HCT116 (cell line): ENCODE measurements at regions not wholly inside any gene's neighbourhood (a gene's known extent, or its start where the extent isn't known, plus 50 kb on each side); places are given as distances from the start of the nearest gene placed in this dataset.

Source experiments
- ATAC-seq: fragments of 200-7000 bp; cut with Tn5 transposase; 2 replicates; pipeline ENCODE4 v1.9.1; 2020; ENCODE audit warnings: mild to moderate bottlenecking, moderate library complexity
- BruUV-seq: library from RNA; stranded (reverse); fragments of 400-500 nt; replicated peaks from 2 replicates; lab custom pipeline; 2021; lab: Mats Ljungman, UMichigan
- CTCF ChIA-PET: fragments of 300-600 bp; sonication (Branson Sonifier 250); formaldehyde crosslinking; loops from one replicate; lab custom pipeline; 2021; ENCODE audit warnings: antibody characterized with exemption; lab: Charles Lee
- POLR2A ChIA-PET: fragments of 300-600, 350-600 bp; sonication (Branson Sonifier 250); formaldehyde crosslinking; loops from one replicate; lab custom pipeline; 2021; ENCODE audit warnings: antibody characterized with exemption; lab: Charles Lee
- RAD21 ChIA-PET, 2 experiments: fragments of 300-600 bp; sonication (Branson Sonifier 250); formaldehyde crosslinking; loops; one replicate each; lab custom pipeline; 2023; ENCODE audit warnings: low total read pairs in 2 of 2; ENCODE audit not compliant: uncharacterized antibody in 2 of 2, unreplicated experiment in 2 of 2, low non-redundant PET in 1 of 2; lab: Charles Lee
- DNase-seq: peaks from one replicate; pipeline ENCODE4 v3.0.0-alpha.2; 2010; ENCODE audit warnings: low read depth, low spot score
- H2AFZ ChIP-seq: fragments of 200-600 bp; shearing (Covaris generic), sonication (generic); 2 replicates; pipeline ENCODE4 v1.6.1; 2017; ENCODE audit warnings: low read depth, mixed run types, mixed read lengths, antibody characterized with exemption, low read length; ENCODE audit not compliant: poor library complexity, severe bottlenecking
- H3K27ac ChIP-seq: 2 replicates; pipeline ENCODE4 v1.5.1; 2012; ENCODE audit warnings: low read depth, low read length
- H3K27me3 ChIP-seq: fragments of 200-600 bp; sonication (generic); 2 replicates; pipeline ENCODE4 v1.6.1; 2016; ENCODE audit warnings: mixed run types, low read length, mixed read lengths; ENCODE audit not compliant: insufficient read depth
- H3K36me3 ChIP-seq, 2 experiments: fragments of 200-500 bp in 1 of 2; fragments of 200-600 bp in 1 of 2; sonication (Bioruptor generic) in 1 of 2; sonication (generic) in 1 of 2; 2 replicates each; pipeline versions ENCODE4 v1.5.1 to v1.6.1; 2014 to 2016; ENCODE audit warnings: low read length in 2 of 2, inconsistent platforms in 1 of 2, mixed read lengths in 1 of 2, mixed run types in 1 of 2; ENCODE audit not compliant: insufficient read depth in 2 of 2, control insufficient read depth in 1 of 2
- H3K4me1 ChIP-seq, 2 experiments: fragments of 200-600 bp in 1 of 2; sonication (generic) in 1 of 2; 2 replicates each; pipeline versions ENCODE4 v1.5.1 to v1.6.1; 2012 to 2017; ENCODE audit warnings: low read length in 2 of 2, inconsistent platforms in 1 of 2, mild to moderate bottlenecking in 1 of 2, mixed read lengths in 1 of 2, mixed run types in 1 of 2, moderate library complexity in 1 of 2; ENCODE audit not compliant: insufficient read depth in 2 of 2, control insufficient read depth in 1 of 2
- H3K4me2 ChIP-seq: fragments of 200-600 bp; sonication (generic); 2 replicates; pipeline ENCODE4 v1.6.1; 2017; ENCODE audit warnings: mixed run types, low read length, mixed read lengths
- H3K4me3 ChIP-seq, 2 experiments: fragments of 200-600 bp in 1 of 2; sonication (generic) in 1 of 2; replicated peaks in 1 of 2; 2 replicates each; pipeline ENCODE4 v1.5.1; 2011 to 2016; ENCODE audit warnings: low read length in 2 of 2, control low read depth in 1 of 2, low read depth in 1 of 2, mild to moderate bottlenecking in 1 of 2, mixed read lengths in 1 of 2, mixed run types in 1 of 2
- H3K79me2 ChIP-seq: fragments of 200-600 bp; sonication (generic); 2 replicates; pipeline ENCODE4 v1.6.1; 2017; ENCODE audit warnings: mild to moderate bottlenecking, mixed run types, low read length, moderate library complexity, mixed read lengths; ENCODE audit not compliant: insufficient read depth
- H3K9ac ChIP-seq: fragments of 200-600 bp; sonication (generic); 2 replicates; pipeline ENCODE4 v1.6.1; 2016; ENCODE audit warnings: low read length, mixed read lengths
- H3K9me2 ChIP-seq: fragments of 200-600 bp; sonication (generic), shearing (Covaris generic); 2 replicates; pipeline ENCODE4 v1.6.1; 2017; ENCODE audit warnings: mixed run types, mild to moderate bottlenecking, moderate library complexity; ENCODE audit not compliant: insufficient read depth
- H3K9me3 ChIP-seq, 2 experiments: fragments of 200-500 bp in 1 of 2; fragments of 200-600 bp in 1 of 2; sonication (Bioruptor generic) in 1 of 2; sonication (generic) in 1 of 2; 2 replicates each; pipeline ENCODE4 v1.6.1; 2014 to 2017; ENCODE audit warnings: low read length in 2 of 2, mixed read lengths in 2 of 2, inconsistent platforms in 1 of 2, low read depth in 1 of 2, mild to moderate bottlenecking in 1 of 2, mixed run types in 1 of 2, moderate library complexity in 1 of 2; ENCODE audit not compliant: control insufficient read depth in 1 of 2, insufficient read depth in 1 of 2
- H4K20me1 ChIP-seq: fragments of 200-600 bp; sonication (generic), shearing (Covaris generic); 2 replicates; pipeline ENCODE4 v1.6.1; 2017; ENCODE audit warnings: mixed run types, mild to moderate bottlenecking, moderate library complexity; ENCODE audit not compliant: insufficient read depth
- ATF3 ChIP-seq: IDR thresholded peaks from 2 replicates; pipeline ENCODE4 v1.6.1; 2012
- CTCF ChIP-seq, 3 experiments: fragments of 200-600 bp in 1 of 3; sonication (generic) in 1 of 3; IDR thresholded peaks in 2 of 3; conservative IDR thresholded peaks in 1 of 3; 2 replicates each; pipeline ENCODE4 v1.5.1; 2012 to 2017; ENCODE audit warnings: low read depth in 2 of 3, low read length in 2 of 3, antibody characterized with exemption in 1 of 3, borderline replicate concordance in 1 of 3, control low read depth in 1 of 3, mild to moderate bottlenecking in 1 of 3, mixed read lengths in 1 of 3, mixed run types in 1 of 3, moderate library complexity in 1 of 3; ENCODE audit not compliant: insufficient read depth in 1 of 3
- POLR2AphosphoS5 ChIP-seq: IDR thresholded peaks from 2 replicates; pipeline ENCODE4 v1.6.1; 2011; ENCODE audit warnings: mild to moderate bottlenecking, low read depth, low read length, moderate library complexity
- RAD21 ChIP-seq: IDR thresholded peaks from 2 replicates; pipeline ENCODE4 v1.6.1; 2012; ENCODE audit warnings: low read depth, mild to moderate bottlenecking
- REST ChIP-seq: IDR thresholded peaks from 2 replicates; pipeline ENCODE4 v1.6.1; 2012; ENCODE audit warnings: low read depth
- TCF7L2 ChIP-seq: IDR thresholded peaks from 2 replicates; pipeline ENCODE4 v1.7.0; 2011; ENCODE audit warnings: borderline replicate concordance, inconsistent platforms; ENCODE audit not compliant: insufficient read depth, insufficient read length; ENCODE audit errors: extremely low read depth
- ZBTB33 ChIP-seq: IDR thresholded peaks from 2 replicates; pipeline ENCODE4 v1.6.1; 2011; ENCODE audit warnings: mild to moderate bottlenecking, low read length, moderate library complexity; ENCODE audit not compliant: insufficient replicate concordance; ENCODE audit errors: extremely low read depth
- intact Hi-C: fragments of 100-400 bp; cut with micrococcal nuclease; formaldehyde crosslinking; loops from 2 replicates; pipeline ENCODE4 v1.10.0; 2022

- peaks cover 0 to 31% of the 10 kb centered on the region in 2 experiments; a peak in 3 of 4 replicates for H3K4me1 ChIP-seq
- H3K36me3 ChIP-seq, result no peaks in the 10 kb centered on the region
Observed at GRCh38 chr7:131627735-131628190, 71.3 kb upstream of the PODXL start.

More at GRCh38 chr7:131627735-131628190, 71.3 kb upstream of the PODXL start:
- ATAC-seq (no peak), DNase-seq (no peak)
- H3K4me3 ChIP-seq, result no peak overlapping the region
- intact Hi-C loops, result no loop called here
- no peaks in the 10 kb centered on the region for H3K79me2 ChIP-seq
- no peak overlapping the region for H3K4me2 ChIP-seq
- H4K20me1 ChIP-seq, result no peaks in the 10 kb centered on the region
- ChIA-PET RAD21 (no interaction called here), CTCF (no interaction called here), POLR2A (no interaction called here)
- no peak for TF ChIP-seq ZBTB33
- no peak for TF ChIP-seq POLR2AphosphoS5
- no peak for TF ChIP-seq RAD21
- no peak for TF ChIP-seq CTCF (IDR thresholded peaks at IDR 0.05 in 2 of 3, conservative IDR thresholded peaks at IDR 0.05 in 1 of 3; ENCODE audit: borderline replicate concordance in 1 of 3, insufficient read depth in 1 of 3, low read depth in 2 of 3, low read length in 2 of 3)
- TF ChIP-seq ATF3, result no peak
- TF ChIP-seq REST, result no peak
- TF ChIP-seq TCF7L2, result no peak
- no peaks in the 10 kb centered on the region for H3K27me3 ChIP-seq
- H3K9me3 ChIP-seq, result no peaks in the 10 kb centered on the region
- no TSS peak for BruUV-seq
- H2AFZ ChIP-seq, result no peak overlapping the region
- no peak overlapping the region for H3K27ac ChIP-seq
- no peaks in the 10 kb centered on the region for H3K9me2 ChIP-seq
- H3K9ac ChIP-seq, result no peak overlapping the region
